ENCODE measurements at regions not wholly inside any gene's neighbourhood (a gene's known extent, or its start where the extent isn't known, plus 50 kb on each side); places are given as distances from the start of the nearest gene placed in this dataset.

GRCh38 chr7:45404622-45405021, 169.5 kb upstream of the ADCY1 start:
- no peak for ATAC-seq
- H3K27me3 ChIP-seq = peaks cover 9% of the 10 kb centered on the region
- no peaks in the 10 kb centered on the region for H3K4me1 ChIP-seq
- H3K4me3 ChIP-seq = no peak overlapping the region
- no peak overlapping the region for H3K27ac ChIP-seq
- TF ChIP-seq, protein P1, sequence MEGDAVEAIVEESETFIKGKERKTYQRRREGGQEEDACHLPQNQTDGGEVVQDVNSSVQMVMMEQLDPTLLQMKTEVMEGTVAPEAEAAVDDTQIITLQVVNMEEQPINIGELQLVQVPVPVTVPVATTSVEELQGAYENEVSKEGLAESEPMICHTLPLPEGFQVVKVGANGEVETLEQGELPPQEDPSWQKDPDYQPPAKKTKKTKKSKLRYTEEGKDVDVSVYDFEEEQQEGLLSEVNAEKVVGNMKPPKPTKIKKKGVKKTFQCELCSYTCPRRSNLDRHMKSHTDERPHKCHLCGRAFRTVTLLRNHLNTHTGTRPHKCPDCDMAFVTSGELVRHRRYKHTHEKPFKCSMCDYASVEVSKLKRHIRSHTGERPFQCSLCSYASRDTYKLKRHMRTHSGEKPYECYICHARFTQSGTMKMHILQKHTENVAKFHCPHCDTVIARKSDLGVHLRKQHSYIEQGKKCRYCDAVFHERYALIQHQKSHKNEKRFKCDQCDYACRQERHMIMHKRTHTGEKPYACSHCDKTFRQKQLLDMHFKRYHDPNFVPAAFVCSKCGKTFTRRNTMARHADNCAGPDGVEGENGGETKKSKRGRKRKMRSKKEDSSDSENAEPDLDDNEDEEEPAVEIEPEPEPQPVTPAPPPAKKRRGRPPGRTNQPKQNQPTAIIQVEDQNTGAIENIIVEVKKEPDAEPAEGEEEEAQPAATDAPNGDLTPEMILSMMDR (IDR thresholded peaks at IDR 0.05) = no peak
- TF ChIP-seq EP300 (IDR thresholded peaks at IDR 0.05) (no peak), POLR2AphosphoS5 (IDR thresholded peaks at IDR 0.05) (no peak), POLR2A (IDR thresholded peaks at IDR 0.05) (no peak)
- H3K36me3 ChIP-seq = no peaks in the 10 kb centered on the region
- peaks cover 0 to 13% (median 0%) of the 10 kb centered on the region in 3 donors for H3K9me3 ChIP-seq
- 64 to 85% methylated on average over 2 of the region's 2 CpGs for whole genome bisulfite sequencing, 2 donors (ENCODE audit: low coverage in 1 of 2)

GRCh38 chr7:45407730-45408408, 166.3 kb upstream of the ADCY1 start:
- Histone ChIP-seq H3K36me3 (no peaks in the 10 kb centered on the region), H3K27ac (no peak overlapping the region), H3K4me3 (no peak overlapping the region), H3K4me1 (no peaks in the 10 kb centered on the region), H3K27me3 (no peaks in the 10 kb centered on the region), H3K9me3 (peaks cover 0 to 34% (median 0%) of the 10 kb centered on the region in 3 donors)
- no peak for ATAC-seq
- WGBS, 2 donors (ENCODE audit: low coverage in 1 of 2) = 75 to 76% methylated on average over 14 of the region's 27 CpGs
- TF ChIP-seq, protein P1 (IDR thresholded peaks at IDR 0.05) = no peak
- no peak for TF ChIP-seq EP300 (IDR thresholded peaks at IDR 0.05)
- no peak for TF ChIP-seq POLR2AphosphoS5 (IDR thresholded peaks at IDR 0.05)
- no peak for TF ChIP-seq POLR2A (IDR thresholded peaks at IDR 0.05)

DNA sequence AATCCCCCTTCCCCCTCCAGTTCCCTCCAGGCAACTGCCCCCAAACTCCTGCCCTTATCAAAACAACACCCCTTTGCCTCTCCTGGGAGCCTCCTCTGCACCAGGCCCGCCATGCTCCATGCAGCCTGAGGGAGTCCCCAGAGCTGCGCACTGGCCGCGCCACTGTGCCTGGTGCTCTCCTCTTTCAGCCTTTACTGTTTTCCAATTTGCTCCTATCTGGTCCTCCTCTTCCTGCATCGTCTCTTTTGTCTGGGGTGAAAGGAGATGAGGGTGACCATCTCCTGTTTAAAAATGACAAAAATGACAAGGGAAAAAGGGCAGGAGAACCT, 165.8 kb upstream of the ADCY1 start:
- TF ChIP-seq EP300 (IDR thresholded peaks at IDR 0.05) (no peak), POLR2A (IDR thresholded peaks at IDR 0.05) (no peak)
- TF ChIP-seq, protein P1 (IDR thresholded peaks at IDR 0.05) = no peak
- H3K4me1 ChIP-seq = no peaks in the 10 kb centered on the region
- ATAC-seq = no peak
- H3K4me3 ChIP-seq = no peak overlapping the region
- H3K27me3 ChIP-seq = no peaks in the 10 kb centered on the region
- H3K9me3 ChIP-seq = peaks cover 0 to 31% (median 0%) of the 10 kb centered on the region in 3 donors
- 90% methylated on average over 5 of the region's 5 CpGs; no CpG with 5 or more reads in 1 of the 2 donors for whole genome bisulfite sequencing, 2 donors (ENCODE audit: low coverage in 1 of 2)
- H3K27ac ChIP-seq = no peak overlapping the region
- H3K36me3 ChIP-seq = no peaks in the 10 kb centered on the region

GRCh38 chr7:45410893-45411292, 163.3 kb upstream of the ADCY1 start:
- H3K27me3 ChIP-seq = no peaks in the 10 kb centered on the region
- ATAC-seq = no peak
- 56% methylated on average over 2 of the region's 2 CpGs; no CpG with 5 or more reads in 1 of the 2 donors for WGBS, 2 donors (ENCODE audit: low coverage in 1 of 2)
- H3K4me3 ChIP-seq = no peak overlapping the region
- peaks cover 0 to 22% (median 0%) of the 10 kb centered on the region in 3 donors for H3K9me3 ChIP-seq
- no peaks in the 10 kb centered on the region for H3K4me1 ChIP-seq
- no peaks in the 10 kb centered on the region for H3K36me3 ChIP-seq
- no peak overlapping the region for H3K27ac ChIP-seq
- TF ChIP-seq EP300 (IDR thresholded peaks at IDR 0.05) = no peak
- TF ChIP-seq, protein P1 (IDR thresholded peaks at IDR 0.05) = no peak
- TF ChIP-seq POLR2AphosphoS5 (IDR thresholded peaks at IDR 0.05) = no peak
- TF ChIP-seq POLR2A (IDR thresholded peaks at IDR 0.05) = no peak

GRCh38 chr7:45413419-45413818, 160.7 kb upstream of the ADCY1 start:
- ATAC-seq = no peak
- WGBS, 2 donors (ENCODE audit: low coverage in 1 of 2) = no CpG with 5 or more reads among the region's 3 CpGs
- H3K9me3 ChIP-seq = peaks cover 0 to 22% (median 0%) of the 10 kb centered on the region in 3 donors
- TF ChIP-seq EP300 (IDR thresholded peaks at IDR 0.05) (no peak), POLR2A (IDR thresholded peaks at IDR 0.05) (no peak), POLR2AphosphoS5 (IDR thresholded peaks at IDR 0.05) (no peak)
- TF ChIP-seq, protein P1 (IDR thresholded peaks at IDR 0.05) = no peak
- no peaks in the 10 kb centered on the region for H3K36me3 ChIP-seq
- no peak overlapping the region for H3K4me3 ChIP-seq
- H3K4me1 ChIP-seq = no peaks in the 10 kb centered on the region
- no peak overlapping the region for H3K27ac ChIP-seq
- no peaks in the 10 kb centered on the region for H3K27me3 ChIP-seq

All from gastroesophageal sphincter (tissue), 4 donors.